ENCODE measurements at regions not wholly inside any gene's neighbourhood (a gene's known extent, or its start where the extent isn't known, plus 50 kb on each side); places are given as distances from the start of the nearest gene placed in this dataset.

GRCh38 chr18:40066368-40066767, 1888.7 kb upstream of the PIK3C3 start:
- no peak for DNase-seq

GRCh38 chr18:40063488-40063887, 1891.5 kb upstream of the PIK3C3 start:
- no peak for DNase-seq

DNA sequence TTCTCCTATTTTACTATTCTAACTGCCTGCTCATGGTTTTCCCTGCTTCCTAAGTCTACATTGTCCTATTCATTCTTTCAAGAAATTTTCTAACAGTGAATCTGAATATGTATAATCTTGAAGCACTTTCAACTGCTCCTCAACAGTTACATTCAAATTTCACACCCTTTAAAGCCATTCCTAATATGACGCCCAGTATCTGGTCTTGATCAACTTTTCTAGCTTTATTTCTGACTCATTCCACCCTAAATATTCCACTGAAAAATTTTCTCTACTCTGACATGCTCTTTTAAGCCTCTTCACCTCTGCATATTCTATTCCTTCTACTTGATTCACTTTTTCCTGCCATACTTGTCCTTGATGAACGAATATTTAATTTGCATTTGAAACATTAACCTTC, 1893.9 kb upstream of the PIK3C3 start:
- no peak for DNase-seq

GRCh38 chr18:40060562-40060961, 1894.5 kb upstream of the PIK3C3 start:
- DNase-seq = no peak

DNA sequence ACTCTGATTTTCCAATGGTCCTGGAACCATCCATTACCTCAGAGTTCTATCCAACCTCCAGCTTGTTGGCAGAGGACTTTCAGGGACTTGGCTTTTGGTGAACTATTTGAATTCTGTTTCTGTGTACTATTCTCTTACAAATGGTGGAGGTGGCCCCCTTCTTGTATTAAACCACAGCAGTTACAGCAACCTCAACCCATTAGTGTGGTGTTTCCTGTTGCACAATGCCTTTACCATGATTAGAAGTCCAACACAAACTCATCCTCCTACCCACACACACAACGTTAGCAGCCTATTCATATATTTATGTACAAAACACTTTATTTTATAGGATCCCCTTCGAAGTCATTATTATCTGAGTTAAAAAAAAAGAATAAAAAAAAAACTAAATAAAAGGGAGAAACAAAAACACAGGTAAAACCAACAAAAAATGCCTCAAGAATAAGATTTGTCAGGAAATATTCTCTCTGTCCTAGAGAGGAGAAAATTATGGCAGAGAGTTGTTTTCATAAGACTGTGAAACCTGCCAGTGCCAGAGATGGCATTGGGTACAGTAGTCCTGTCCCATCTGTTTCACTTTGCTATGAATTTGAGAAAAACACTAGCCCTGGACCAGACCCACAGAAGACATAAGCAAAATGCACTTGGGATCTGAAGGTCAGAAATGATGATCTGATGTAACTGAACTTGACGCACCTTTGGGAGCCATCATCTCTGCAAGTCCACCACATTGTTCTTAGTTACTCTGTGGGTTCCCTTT, 1896.0 kb upstream of the PIK3C3 start:
- DNase-seq = no peak

DNA sequence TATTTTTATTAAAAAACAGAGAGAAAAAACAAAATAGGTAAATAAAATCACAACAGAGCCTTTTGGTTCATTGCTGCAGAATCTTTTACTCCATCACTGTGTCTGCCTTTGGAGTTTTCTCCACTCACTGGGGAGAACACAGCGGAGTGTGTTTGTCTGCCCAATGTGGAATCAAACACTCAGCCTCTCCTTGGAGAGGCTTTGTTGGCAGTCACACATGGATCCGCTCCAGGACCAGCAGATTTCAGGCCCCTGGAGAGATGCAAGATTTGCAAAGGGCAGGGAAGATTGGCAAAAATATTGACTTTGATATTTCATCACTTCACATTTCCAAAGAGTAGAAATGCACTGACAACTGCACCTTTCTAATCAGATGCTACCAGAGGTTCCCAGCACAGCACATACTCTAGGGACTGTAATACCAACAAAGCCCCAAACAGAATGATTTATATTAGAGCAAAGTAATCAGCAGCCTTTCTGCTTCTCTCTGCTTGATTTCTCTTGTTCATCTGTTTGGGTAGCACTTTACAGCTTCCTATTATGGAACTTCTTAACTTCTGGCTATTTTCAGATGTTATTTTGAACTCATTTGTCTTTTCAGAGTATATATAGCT, 1898.8 kb upstream of the PIK3C3 start:
- no peak for DNase-seq

DNA sequence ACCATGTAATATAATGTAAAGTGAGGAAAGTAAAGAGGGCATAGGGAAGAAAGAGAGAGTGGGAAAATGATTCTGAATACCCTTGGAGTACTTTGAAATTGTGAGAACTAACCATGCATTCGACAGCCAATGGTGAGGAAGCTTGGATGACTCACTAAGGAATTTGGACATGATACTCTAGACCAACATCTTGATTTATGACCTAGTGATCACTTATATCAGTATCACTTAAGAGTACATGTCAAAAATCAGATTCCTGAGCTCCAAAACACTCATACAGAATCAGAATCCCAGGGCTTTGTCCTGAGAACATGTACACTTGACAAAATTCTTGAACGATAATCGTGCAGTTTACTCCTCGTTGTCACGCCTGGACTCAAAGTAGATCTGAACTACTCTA, 1899.8 kb upstream of the PIK3C3 start:
- no peak for DNase-seq

DNA sequence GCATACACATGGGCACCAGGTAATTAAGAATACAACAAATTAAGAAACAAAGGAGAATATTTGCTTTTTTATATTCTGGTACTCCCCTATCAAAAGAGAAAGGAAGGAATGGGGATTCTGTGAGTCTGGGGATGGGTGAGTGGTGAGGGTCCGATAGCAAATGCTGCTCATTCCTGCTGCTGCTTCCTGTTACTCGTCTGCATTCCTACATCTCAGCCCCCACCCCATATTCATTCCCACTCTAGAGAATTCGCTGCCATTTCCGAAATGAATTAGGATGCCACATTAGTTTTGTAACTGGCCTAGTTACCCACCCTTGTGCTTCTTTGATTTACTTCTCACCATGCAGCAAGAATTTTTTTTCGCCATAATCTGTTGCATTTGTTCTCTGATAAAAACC, 1905.3 kb upstream of the PIK3C3 start:
- DNase-seq = no peak

DNA sequence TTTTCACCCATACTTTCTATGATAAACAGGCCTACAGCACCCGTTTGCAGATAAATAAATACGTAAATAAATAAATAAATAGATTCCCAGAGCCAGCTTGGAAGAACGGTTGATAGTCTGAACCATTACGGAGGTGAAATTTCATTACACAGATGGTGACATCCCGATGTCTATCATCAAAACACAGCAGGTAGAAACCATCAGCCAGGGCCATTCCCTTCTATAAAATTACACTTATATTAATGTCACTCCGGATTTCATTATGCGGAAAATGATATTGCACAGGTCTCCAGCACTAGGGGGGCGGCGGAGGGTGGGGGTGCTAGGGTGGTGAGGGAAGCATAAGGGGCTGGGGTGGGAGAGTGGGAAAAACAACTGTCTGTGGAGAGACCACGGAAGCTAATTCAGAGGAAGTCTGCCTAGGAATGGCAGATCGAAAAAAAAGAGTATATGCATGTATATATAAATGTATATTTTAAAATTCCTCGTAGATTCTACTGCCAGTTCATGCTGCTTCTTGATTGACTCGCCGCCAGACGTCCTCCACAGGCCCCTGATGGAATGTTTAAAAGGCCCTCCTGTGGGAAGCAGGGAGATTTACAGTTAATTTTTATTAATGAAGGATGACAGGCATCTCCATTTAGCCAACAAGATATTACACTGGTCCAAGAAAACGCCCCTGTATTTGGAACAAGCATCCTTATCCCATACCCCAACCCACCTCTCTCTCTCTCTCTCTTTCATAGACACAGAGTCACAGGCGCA, 1906.0 kb upstream of the PIK3C3 start:
- no peak for DNase-seq

GRCh38 chr18:40048253-40048652, 1906.8 kb upstream of the PIK3C3 start:
- DNase-seq = no peak

DNA sequence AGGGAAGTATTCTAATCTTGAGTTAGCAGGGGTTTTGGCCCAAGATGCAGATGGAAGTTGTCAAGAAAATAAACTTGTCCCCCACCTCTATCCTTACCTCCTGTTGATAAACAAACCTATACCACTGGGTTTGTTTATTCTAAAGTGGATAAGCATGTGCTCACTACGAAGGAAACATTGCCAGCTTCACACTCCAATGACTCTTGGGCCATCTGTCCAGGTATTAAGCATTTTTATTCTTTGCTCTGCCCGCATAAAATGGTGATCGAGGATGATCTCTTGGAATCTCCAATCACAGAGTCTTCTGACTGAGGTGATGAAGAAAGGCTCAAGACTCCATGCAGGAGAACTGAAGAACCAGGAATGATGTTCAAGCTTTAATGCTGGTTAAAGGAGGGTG, 1908.4 kb upstream of the PIK3C3 start:
- no peak for DNase-seq

DNA sequence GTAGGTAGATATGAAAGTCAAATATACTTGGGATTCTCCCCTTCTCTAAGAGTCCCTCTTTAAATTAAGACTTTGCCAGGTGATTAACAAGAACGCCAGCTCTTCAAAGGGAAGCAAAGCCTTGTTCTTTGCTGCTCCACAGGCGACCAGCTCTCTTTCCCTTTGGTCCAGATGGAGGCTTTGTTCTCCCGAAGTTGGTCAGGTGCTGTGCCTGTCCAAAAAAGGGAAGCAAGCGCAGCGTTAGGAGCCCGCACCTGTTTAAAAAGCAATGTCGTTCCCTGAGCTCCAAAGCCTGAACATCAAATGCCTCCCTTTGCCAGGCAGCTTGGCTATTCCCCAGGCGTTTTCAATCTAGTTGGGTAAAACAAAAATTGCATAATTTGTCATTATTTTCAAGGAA, 1913.1 kb upstream of the PIK3C3 start:
- no peak for DNase-seq

- no peak for DNase-seq
Observed at GRCh38 chr18:40040574-40040973, 1914.5 kb upstream of the PIK3C3 start.

GRCh38 chr18:40037356-40037755, 1917.7 kb upstream of the PIK3C3 start:
- DNase-seq = no peak

- DNase-seq = no peak
Observed at GRCh38 chr18:40036861-40037260, 1918.2 kb upstream of the PIK3C3 start.

GRCh38 chr18:40035966-40036365, 1919.1 kb upstream of the PIK3C3 start:
- no peak for DNase-seq

- DNase-seq = no peak
Observed at GRCh38 chr18:40032076-40032475, 1923.0 kb upstream of the PIK3C3 start.

GRCh38 chr18:40031435-40031834, 1923.6 kb upstream of the PIK3C3 start:
- no peak for DNase-seq

GRCh38 chr18:40019797-40020392, 1935.1 kb upstream of the PIK3C3 start:
- no peak for DNase-seq

DNA sequence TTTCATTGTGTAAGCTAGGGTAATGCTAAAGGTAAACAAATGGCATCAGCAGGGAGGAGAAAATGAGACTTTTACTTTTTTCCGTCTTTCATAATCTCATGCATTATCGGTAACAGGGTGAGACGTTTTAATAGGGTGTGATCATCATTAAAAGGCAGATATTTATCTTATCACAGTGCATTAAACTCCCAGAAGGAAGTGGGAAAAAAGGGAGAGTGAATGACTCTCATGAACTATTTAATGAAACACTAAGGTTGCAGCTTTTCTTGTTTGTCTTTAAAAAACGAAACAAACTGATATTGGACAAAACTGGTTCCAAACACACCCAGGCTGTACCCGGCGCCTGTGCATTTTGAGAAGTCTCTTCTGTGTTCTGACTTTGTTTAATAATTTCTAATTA, 1936.8 kb upstream of the PIK3C3 start:
- no peak for DNase-seq

DNA sequence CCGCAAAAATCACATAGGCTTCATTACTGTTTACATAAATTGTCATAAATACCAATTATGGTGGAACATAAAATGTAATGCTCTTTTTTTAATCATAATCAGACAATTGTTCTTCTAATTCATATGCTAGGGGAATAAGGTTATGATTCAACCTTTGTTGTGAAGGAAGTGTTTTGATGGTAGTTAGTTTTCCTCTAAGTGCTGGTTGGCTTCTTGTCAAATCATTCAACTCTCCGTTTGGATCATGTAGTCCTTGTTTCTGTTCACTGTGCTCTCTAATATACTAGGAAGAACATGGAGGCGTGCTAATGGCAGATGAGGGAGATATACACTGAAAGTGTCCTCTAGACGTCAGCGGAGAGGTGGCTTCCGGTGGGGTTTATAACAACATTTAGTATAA, 1938.0 kb upstream of the PIK3C3 start:
- no peak for DNase-seq

DNA sequence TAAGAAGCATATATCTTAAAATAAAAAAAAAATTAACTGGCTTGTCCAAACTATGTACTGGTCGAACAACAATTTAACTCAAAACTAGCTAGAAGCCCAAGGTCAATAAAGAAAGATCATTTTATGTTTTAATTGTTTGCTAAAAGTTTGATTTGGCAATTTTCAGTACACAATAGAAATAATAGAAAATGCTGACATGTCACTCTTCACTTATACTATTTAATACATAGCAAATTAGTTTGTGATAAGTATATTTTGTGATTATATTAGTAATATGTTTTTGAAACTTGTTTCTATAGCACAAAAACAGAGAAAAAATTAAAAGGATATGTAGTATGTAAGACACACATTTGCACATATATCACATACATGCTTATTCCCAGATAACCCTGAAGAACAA, 1938.6 kb upstream of the PIK3C3 start:
- no peak for DNase-seq

DNA sequence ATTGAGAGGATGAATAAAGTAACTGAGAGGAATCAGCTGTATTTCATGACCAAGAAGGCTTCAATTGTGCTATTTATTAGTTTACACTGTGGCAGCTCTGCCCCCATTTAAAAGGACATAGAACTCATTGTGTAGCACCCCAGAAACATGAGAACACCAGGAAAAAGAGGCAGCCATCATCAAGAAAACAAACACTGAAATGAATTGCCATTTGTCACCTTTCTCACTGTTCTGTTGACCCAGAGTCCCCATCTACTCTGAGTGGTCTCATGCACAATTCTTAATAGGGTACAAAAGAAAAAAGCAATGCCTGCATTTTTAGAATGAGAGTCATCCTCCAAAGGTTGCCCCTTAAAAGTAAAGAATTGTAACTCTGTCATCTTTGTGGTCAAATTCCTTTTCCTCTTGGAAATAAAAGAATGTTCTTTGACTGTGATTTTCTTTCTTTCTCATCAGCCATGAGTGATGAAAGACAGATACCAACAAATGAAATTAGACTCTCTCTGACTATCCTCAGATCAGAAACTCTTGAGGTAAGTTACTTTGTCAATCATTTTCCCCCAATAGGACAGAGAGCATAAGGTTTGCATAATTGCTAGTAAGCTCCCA, 1941.9 kb upstream of the PIK3C3 start:
- DNase-seq = no peak

Measured in GDM1 (cell line).